Hepatocyte (in vitro differentiated cells): ENCODE measurements at regions not wholly inside any gene's neighbourhood (a gene's known extent, or its start where the extent isn't known, plus 50 kb on each side); places are given as distances from the start of the nearest gene placed in this dataset.
"Not testable (repeated sequence)": the region's sequence is repeated elsewhere in the genome, so short reads cannot be mapped to it uniquely, and the experiment has no call there.

Experiments used
- EZH2 ChIP-seq: fragments of 200-600 bp; sonication (generic); IDR thresholded peaks from 2 replicates; pipeline ENCODE4 v1.6.1; 2016; ENCODE audit warnings: antibody characterized with exemption, mild to moderate bottlenecking, borderline replicate concordance
- EZH2phosphoT487 ChIP-seq: fragments of 200-600 bp; sonication (generic); IDR thresholded peaks from one replicate; pipeline ENCODE4 v1.6.1; 2018; ENCODE audit warnings: antibody characterized with exemption, mild to moderate bottlenecking, low read depth, moderate library complexity; ENCODE audit not compliant: unreplicated experiment, severe bottlenecking
- TF ChIP-seq, protein P1 (sequence below): fragments of 200-600 bp; sonication (generic); IDR thresholded peaks from 2 replicates; pipeline ENCODE4 v1.5.1; 2016; ENCODE audit warnings: antibody characterized with exemption, mild to moderate bottlenecking; ENCODE audit not compliant: poor library complexity

- TF ChIP-seq, protein P1, sequence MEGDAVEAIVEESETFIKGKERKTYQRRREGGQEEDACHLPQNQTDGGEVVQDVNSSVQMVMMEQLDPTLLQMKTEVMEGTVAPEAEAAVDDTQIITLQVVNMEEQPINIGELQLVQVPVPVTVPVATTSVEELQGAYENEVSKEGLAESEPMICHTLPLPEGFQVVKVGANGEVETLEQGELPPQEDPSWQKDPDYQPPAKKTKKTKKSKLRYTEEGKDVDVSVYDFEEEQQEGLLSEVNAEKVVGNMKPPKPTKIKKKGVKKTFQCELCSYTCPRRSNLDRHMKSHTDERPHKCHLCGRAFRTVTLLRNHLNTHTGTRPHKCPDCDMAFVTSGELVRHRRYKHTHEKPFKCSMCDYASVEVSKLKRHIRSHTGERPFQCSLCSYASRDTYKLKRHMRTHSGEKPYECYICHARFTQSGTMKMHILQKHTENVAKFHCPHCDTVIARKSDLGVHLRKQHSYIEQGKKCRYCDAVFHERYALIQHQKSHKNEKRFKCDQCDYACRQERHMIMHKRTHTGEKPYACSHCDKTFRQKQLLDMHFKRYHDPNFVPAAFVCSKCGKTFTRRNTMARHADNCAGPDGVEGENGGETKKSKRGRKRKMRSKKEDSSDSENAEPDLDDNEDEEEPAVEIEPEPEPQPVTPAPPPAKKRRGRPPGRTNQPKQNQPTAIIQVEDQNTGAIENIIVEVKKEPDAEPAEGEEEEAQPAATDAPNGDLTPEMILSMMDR = not testable (repeated sequence)
- not testable (repeated sequence) for TF ChIP-seq EZH2, EZH2phosphoT487
Observed at GRCh38 chr4:189610571-189610970, 330.1 kb upstream of the FRG1 start.
